ENCODE measurements at regions not wholly inside any gene's neighbourhood (a gene's known extent, or its start where the extent isn't known, plus 50 kb on each side); places are given as distances from the start of the nearest gene placed in this dataset.

- TF ChIP-seq CTCF (conservative IDR thresholded peaks at IDR 0.05; ENCODE audit: low read depth, low read length), result no peak
- peak; percentile 95 for TF ChIP-seq MAFK (IDR thresholded peaks at IDR 0.05; ENCODE audit: low read depth, low read length)
- TF ChIP-seq USF2 (IDR thresholded peaks at IDR 0.05; ENCODE audit: low read depth, low read length), result no peak
- no peak for TF ChIP-seq POLR2A (IDR thresholded peaks at IDR 0.05; ENCODE audit: low read depth, low read length)
- no peak for TF ChIP-seq RFX5 (IDR thresholded peaks at IDR 0.05; ENCODE audit: low read depth, low read length)
- TF ChIP-seq ELK1 (IDR thresholded peaks at IDR 0.05; ENCODE audit: borderline replicate concordance, low read depth, low read length), result no peak
- no peak for TF ChIP-seq MXI1 (IDR thresholded peaks at IDR 0.05; ENCODE audit: borderline replicate concordance, low read depth, low read length)
Observed at GRCh38 chr4:96301715-96302114, 461.8 kb downstream of the PDHA2 start.
